NT2/D1 (cell line): ENCODE measurements at regions not wholly inside any gene's neighbourhood (a gene's known extent, or its start where the extent isn't known, plus 50 kb on each side); places are given as distances from the start of the nearest gene placed in this dataset.

ENCODE experiments used
- SUZ12 ChIP-seq: IDR thresholded peaks from 2 replicates; pipeline ENCODE4 v1.6.1; 2011; ENCODE audit not compliant: insufficient read length, insufficient read depth; ENCODE audit errors: extremely low read depth
- YY1 ChIP-seq: IDR thresholded peaks from 2 replicates; pipeline ENCODE4 v1.6.1; 2011; ENCODE audit not compliant: insufficient read length, insufficient read depth
- ZNF274 ChIP-seq: IDR thresholded peaks from 2 replicates; pipeline ENCODE4 v1.6.1; 2011; ENCODE audit warnings: mild to moderate bottlenecking, low read depth, low read length

- TF ChIP-seq YY1 (no peak), SUZ12 (no peak), ZNF274 (no peak)
These were observed 140.1 kb upstream of the ASB18 start for GRCh38 chr2:236404346-236404745.
